GM12873 (cell line): ENCODE measurements at regions not wholly inside any gene's neighbourhood (a gene's known extent, or its start where the extent isn't known, plus 50 kb on each side); places are given as distances from the start of the nearest gene placed in this dataset.

Experiments used
- CTCF ChIP-seq: IDR thresholded peaks from 2 replicates; pipeline ENCODE4 v1.5.1; 2012; ENCODE audit warnings: low read depth, mild to moderate bottlenecking, moderate library complexity, low read length, control low read depth; ENCODE audit not compliant: insufficient read depth; ENCODE audit errors: missing control alignments

GRCh38 chr14:98417001-98417400, 855.0 kb downstream of the BCL11B start:
- no peak for TF ChIP-seq CTCF

- TF ChIP-seq CTCF, result no peak
These were observed 843.5 kb downstream of the BCL11B start for GRCh38 chr14:98428483-98428994.

- TF ChIP-seq CTCF, result no peak
These were observed 838.6 kb downstream of the BCL11B start for GRCh38 chr14:98433436-98433835.

GRCh38 chr14:98437113-98437512, 834.9 kb downstream of the BCL11B start:
- TF ChIP-seq CTCF, result no peak

GRCh38 chr14:98444077-98444476, 827.9 kb downstream of the BCL11B start:
- no peak for TF ChIP-seq CTCF

GRCh38 chr14:98445718-98446117, 826.3 kb downstream of the BCL11B start:
- no peak for TF ChIP-seq CTCF

GRCh38 chr14:98446508-98446907, 825.5 kb downstream of the BCL11B start:
- TF ChIP-seq CTCF, result no peak
